ENCODE measurements at regions not wholly inside any gene's neighbourhood (a gene's known extent, or its start where the extent isn't known, plus 50 kb on each side); places are given as distances from the start of the nearest gene placed in this dataset.

GRCh38 chr15:61564785-61565184, 335.7 kb upstream of the RORA start:
- no peak for DNase-seq (ENCODE audit: low spot score)
- intact Hi-C loops (cut with DNase I) = no loop called here

GRCh38 chr15:61558172-61559136, 329.4 kb upstream of the RORA start:
- intact Hi-C loops (cut with DNase I) = no loop called here
- no peak for DNase-seq (ENCODE audit: low spot score)

- DNase-seq (ENCODE audit: low spot score) = no peak
- intact Hi-C loops (cut with DNase I) = no loop called here
Observed at GRCh38 chr15:61556037-61556648, 327.0 kb upstream of the RORA start.

GRCh38 chr15:61549727-61550126, 320.6 kb upstream of the RORA start:
- intact Hi-C loops (cut with DNase I) = no loop called here
- no peak for DNase-seq (ENCODE audit: low spot score)

- intact Hi-C loops (cut with DNase I) = no loop called here
- DNase-seq (ENCODE audit: low spot score) = no peak
Observed at GRCh38 chr15:61545763-61546162, 316.7 kb upstream of the RORA start.

GRCh38 chr15:61541516-61541915, 312.4 kb upstream of the RORA start:
- DNase-seq (ENCODE audit: low spot score) = no peak
- intact Hi-C loops (cut with DNase I) = no loop called here

- no peak for DNase-seq (ENCODE audit: low spot score)
- intact Hi-C loops (cut with DNase I) = no loop called here
Observed at GRCh38 chr15:61537337-61537736, 308.2 kb upstream of the RORA start.

GRCh38 chr15:61534986-61535385, 305.9 kb upstream of the RORA start:
- no peak for DNase-seq (ENCODE audit: low spot score)
- intact Hi-C loops (cut with DNase I) = no loop called here

- DNase-seq (ENCODE audit: low spot score) = no peak
- intact Hi-C loops (cut with DNase I) = no loop called here
Observed at GRCh38 chr15:61530769-61531168, 301.7 kb upstream of the RORA start.

GRCh38 chr15:61528581-61528910, 299.4 kb upstream of the RORA start:
- no peak for DNase-seq (ENCODE audit: low spot score)
- intact Hi-C loops (cut with DNase I) = no loop called here

- intact Hi-C loops (cut with DNase I) = no loop called here
Observed at GRCh38 chr15:61527836-61528580, 298.9 kb upstream of the RORA start.

GRCh38 chr15:61524545-61524944, 295.4 kb upstream of the RORA start:
- intact Hi-C loops (cut with DNase I) = no loop called here
- DNase-seq (ENCODE audit: low spot score) = no peak

More at GRCh38 chr15:61527836-61528580, 298.9 kb upstream of the RORA start:
- no peak for DNase-seq (ENCODE audit: low spot score)

GRCh38 chr15:61524086-61524485, 295.0 kb upstream of the RORA start:
- intact Hi-C loops (cut with DNase I) = no loop called here

GRCh38 chr15:61522411-61522810, 293.3 kb upstream of the RORA start:
- intact Hi-C loops (cut with DNase I) = no loop called here
- DNase-seq (ENCODE audit: low spot score) = no peak

More at GRCh38 chr15:61524086-61524485, 295.0 kb upstream of the RORA start:
- no peak for DNase-seq (ENCODE audit: low spot score)

GRCh38 chr15:61521953-61522352, 292.9 kb upstream of the RORA start:
- DNase-seq (ENCODE audit: low spot score) = no peak
- intact Hi-C loops (cut with DNase I) = no loop called here

- no peak for DNase-seq (ENCODE audit: low spot score)
- intact Hi-C loops (cut with DNase I) = no loop called here
Observed at GRCh38 chr15:61519296-61519695, 290.2 kb upstream of the RORA start.

- intact Hi-C loops (cut with DNase I) = no loop called here
- no peak for DNase-seq (ENCODE audit: low spot score)
Observed at GRCh38 chr15:61518191-61518950, 289.3 kb upstream of the RORA start.

- intact Hi-C loops (cut with DNase I) = no loop called here
- no peak for DNase-seq (ENCODE audit: low spot score)
Observed at GRCh38 chr15:61517776-61518175, 288.7 kb upstream of the RORA start.

- no peak for DNase-seq (ENCODE audit: low spot score)
- intact Hi-C loops (cut with DNase I) = no loop called here
Observed at GRCh38 chr15:61517335-61517734, 288.2 kb upstream of the RORA start.

- DNase-seq (ENCODE audit: low spot score) = no peak
- intact Hi-C loops (cut with DNase I) = no loop called here
Observed at GRCh38 chr15:61511756-61512155, 282.7 kb upstream of the RORA start.

Data from posterior vena cava (tissue), 2 donors.